ENCODE measurements at regions not wholly inside any gene's neighbourhood (a gene's known extent, or its start where the extent isn't known, plus 50 kb on each side); places are given as distances from the start of the nearest gene placed in this dataset.

DNA sequence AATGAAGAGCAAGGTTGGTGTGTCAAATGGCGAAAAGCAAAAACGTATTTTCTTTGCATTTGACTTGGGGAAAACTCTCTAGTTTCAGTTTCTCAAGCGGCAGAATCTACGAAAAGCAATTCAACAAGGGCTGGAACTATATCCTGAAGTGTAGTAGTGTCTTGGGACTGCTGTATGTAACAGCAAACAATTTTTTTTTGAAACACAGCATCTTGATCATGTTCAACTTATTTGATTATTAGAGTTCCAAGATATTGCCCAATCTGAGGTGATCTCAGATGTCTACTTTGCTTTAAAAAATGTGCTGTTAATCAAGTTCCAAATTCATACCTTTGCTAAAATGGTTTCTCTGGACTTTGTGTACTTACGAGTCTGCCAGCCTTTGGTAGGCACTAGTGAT, 120.6 kb downstream of the ZWINT start:
- no peaks in the 10 kb centered on the region for H3K4me1 ChIP-seq
- no peak for DNase-seq (ENCODE audit: low spot score in 2 of 2)
- no peak overlapping the region for H3K27ac ChIP-seq
- no peaks in the 10 kb centered on the region for H3K36me3 ChIP-seq
- no peaks in the 10 kb centered on the region for H3K9me3 ChIP-seq
- H3K4me3 ChIP-seq: no peak overlapping the region
- TF ChIP-seq, protein P1, sequence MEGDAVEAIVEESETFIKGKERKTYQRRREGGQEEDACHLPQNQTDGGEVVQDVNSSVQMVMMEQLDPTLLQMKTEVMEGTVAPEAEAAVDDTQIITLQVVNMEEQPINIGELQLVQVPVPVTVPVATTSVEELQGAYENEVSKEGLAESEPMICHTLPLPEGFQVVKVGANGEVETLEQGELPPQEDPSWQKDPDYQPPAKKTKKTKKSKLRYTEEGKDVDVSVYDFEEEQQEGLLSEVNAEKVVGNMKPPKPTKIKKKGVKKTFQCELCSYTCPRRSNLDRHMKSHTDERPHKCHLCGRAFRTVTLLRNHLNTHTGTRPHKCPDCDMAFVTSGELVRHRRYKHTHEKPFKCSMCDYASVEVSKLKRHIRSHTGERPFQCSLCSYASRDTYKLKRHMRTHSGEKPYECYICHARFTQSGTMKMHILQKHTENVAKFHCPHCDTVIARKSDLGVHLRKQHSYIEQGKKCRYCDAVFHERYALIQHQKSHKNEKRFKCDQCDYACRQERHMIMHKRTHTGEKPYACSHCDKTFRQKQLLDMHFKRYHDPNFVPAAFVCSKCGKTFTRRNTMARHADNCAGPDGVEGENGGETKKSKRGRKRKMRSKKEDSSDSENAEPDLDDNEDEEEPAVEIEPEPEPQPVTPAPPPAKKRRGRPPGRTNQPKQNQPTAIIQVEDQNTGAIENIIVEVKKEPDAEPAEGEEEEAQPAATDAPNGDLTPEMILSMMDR (IDR thresholded peaks at IDR 0.05): no peak
- H3K27me3 ChIP-seq: no peaks in the 10 kb centered on the region
- WGBS, 2 donors: 84 to 87% methylated on average over 5 of the region's 5 CpGs

DNA sequence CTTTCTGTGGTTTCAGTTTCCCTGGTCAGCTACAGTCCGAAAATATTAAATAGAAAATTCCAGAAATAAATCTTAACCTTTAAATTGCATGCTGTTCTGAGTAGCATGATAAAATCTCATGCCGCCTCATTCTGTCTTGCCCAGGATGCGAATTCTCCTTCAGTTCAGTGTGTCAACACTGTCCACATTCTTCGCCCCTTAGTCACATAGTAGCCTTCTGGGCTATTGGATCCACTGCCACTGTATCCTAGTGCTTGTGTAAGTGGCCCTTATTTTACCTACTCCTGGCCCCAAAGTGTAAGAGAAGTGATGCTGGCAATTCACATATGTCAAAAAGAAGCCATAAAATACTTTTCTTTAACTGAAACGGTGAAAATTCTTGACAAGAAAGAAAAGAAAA, 129.6 kb downstream of the ZWINT start:
- Histone ChIP-seq H3K36me3 (no peaks in the 10 kb centered on the region), H3K4me1 (no peaks in the 10 kb centered on the region), H3K27ac (no peak overlapping the region), H3K9me3 (no peaks in the 10 kb centered on the region), H3K4me3 (no peak overlapping the region), H3K27me3 (no peaks in the 10 kb centered on the region)
- TF ChIP-seq EP300 (IDR thresholded peaks at IDR 0.05) (no peak), POLR2A (IDR thresholded peaks at IDR 0.05) (no peak)
- TF ChIP-seq, protein P1 (IDR thresholded peaks at IDR 0.05): no peak
- WGBS, 2 donors: 68 to 75% methylated on average over 5 of the region's 5 CpGs
- DNase-seq (ENCODE audit: low spot score in 2 of 2): no peak

DNA sequence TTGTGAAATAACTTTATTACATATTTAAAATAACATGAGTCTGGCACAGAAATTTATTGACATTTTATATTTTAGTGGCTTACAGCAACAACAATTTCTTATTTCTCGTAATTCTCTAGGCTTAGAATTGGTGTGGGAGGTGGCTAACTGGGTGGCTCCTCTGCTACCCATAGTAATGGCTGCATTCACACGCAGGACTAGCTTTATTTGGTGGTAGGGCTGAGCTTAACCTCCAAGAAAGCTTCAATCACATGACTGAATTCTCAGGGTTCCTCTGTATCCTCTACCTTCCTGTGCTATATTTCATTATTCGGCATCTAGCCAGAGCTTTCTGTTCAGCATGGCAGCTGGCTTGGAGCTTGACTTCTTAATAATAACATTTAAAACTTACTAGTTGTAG, 138.8 kb downstream of the ZWINT start:
- no peaks in the 10 kb centered on the region for H3K9me3 ChIP-seq
- no peak overlapping the region for H3K4me3 ChIP-seq
- WGBS, 2 donors: 80 to 84% methylated on average over 3 of the region's 3 CpGs
- TF ChIP-seq POLR2A (IDR thresholded peaks at IDR 0.05) (no peak), EP300 (IDR thresholded peaks at IDR 0.05) (no peak)
- TF ChIP-seq, protein P1 (IDR thresholded peaks at IDR 0.05): no peak
- H3K36me3 ChIP-seq: no peaks in the 10 kb centered on the region
- H3K4me1 ChIP-seq: no peaks in the 10 kb centered on the region
- H3K27ac ChIP-seq: no peak overlapping the region
- H3K27me3 ChIP-seq: no peaks in the 10 kb centered on the region
- no peak for DNase-seq (ENCODE audit: low spot score in 2 of 2)

- Histone ChIP-seq H3K9me3 (no peaks in the 10 kb centered on the region), H3K4me1 (no peaks in the 10 kb centered on the region), H3K4me3 (no peak overlapping the region), H3K36me3 (no peaks in the 10 kb centered on the region), H3K27me3 (no peaks in the 10 kb centered on the region), H3K27ac (no peak overlapping the region)
- no peak for TF ChIP-seq POLR2A (IDR thresholded peaks at IDR 0.05)
- TF ChIP-seq, protein P1 (IDR thresholded peaks at IDR 0.05): no peak
- no peak for TF ChIP-seq EP300 (IDR thresholded peaks at IDR 0.05)
- 90 to 95% methylated on average over 5 to 6 of the region's 6 CpGs for WGBS, 2 donors
- no peak for DNase-seq (ENCODE audit: low spot score in 2 of 2)
Observed at GRCh38 chr10:56212951-56213350, 148.1 kb downstream of the ZWINT start.

DNA sequence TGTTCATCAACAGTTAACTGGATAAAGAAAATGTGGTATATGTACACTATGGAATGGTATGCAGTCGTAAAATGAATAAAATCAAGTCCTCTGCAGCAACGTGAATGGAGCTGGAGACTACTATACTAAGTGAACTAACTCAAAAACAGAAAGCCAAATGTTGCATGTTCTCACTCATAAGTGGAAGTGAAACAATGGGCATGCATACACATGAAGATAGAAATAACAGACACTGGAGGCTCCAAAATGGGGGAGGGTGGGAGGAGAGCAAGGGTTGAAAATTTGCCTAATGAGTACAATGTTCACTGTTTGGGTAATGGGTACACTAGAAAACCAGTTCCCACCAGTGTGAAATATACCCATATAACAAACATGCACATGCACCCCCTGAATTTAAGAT, 179.5 kb downstream of the ZWINT start:
- no peak overlapping the region for H3K27ac ChIP-seq
- 63 to 77% methylated on average over 2 of the region's 2 CpGs for WGBS, 2 donors
- H3K4me1 ChIP-seq: no peaks in the 10 kb centered on the region
- no peaks in the 10 kb centered on the region for H3K36me3 ChIP-seq
- H3K27me3 ChIP-seq: no peaks in the 10 kb centered on the region
- no peak overlapping the region for H3K4me3 ChIP-seq
- DNase-seq (ENCODE audit: low spot score in 2 of 2): no peak
- TF ChIP-seq POLR2A (IDR thresholded peaks at IDR 0.05): no peak
- no peak for TF ChIP-seq EP300 (IDR thresholded peaks at IDR 0.05)
- TF ChIP-seq, protein P1 (IDR thresholded peaks at IDR 0.05): no peak
- H3K9me3 ChIP-seq: no peaks in the 10 kb centered on the region

All from tibial nerve (tissue), 4 donors.